Ovary (tissue), 3 donors: ENCODE measurements at regions not wholly inside any gene's neighbourhood (a gene's known extent, or its start where the extent isn't known, plus 50 kb on each side); places are given as distances from the start of the nearest gene placed in this dataset.

Experiments used
- CTCF ChIP-seq, 3 donors: fragments of 450-650 bp in 2 of 3; fragments of 200-600 bp in 1 of 3; IDR thresholded peaks; one replicate each; pipeline versions ENCODE4 v1.5.1 to v1.8.0; 2016 to 2022; ENCODE audit warnings: antibody characterized with exemption in 3 of 3, mild to moderate bottlenecking in 1 of 3
- EP300 ChIP-seq: sonication (generic); formaldehyde crosslinking; IDR thresholded peaks from one replicate; pipeline ENCODE4 v1.6.1; 2017; ENCODE audit warnings: antibody characterized with exemption
- POLR2A ChIP-seq: fragments of 450-650 bp; IDR thresholded peaks from one replicate; pipeline ENCODE4 v1.6.1; 2017; ENCODE audit warnings: antibody characterized with exemption, mild to moderate bottlenecking, moderate library complexity
- donor health status: DM: no; HTN: no; CAD: no.

- TF ChIP-seq CTCF (IDR thresholded peaks at IDR 0.05) (no peak), POLR2A (no peak), EP300 (no peak)
Measured at GRCh38 chr9:38318759-38319495, 73.6 kb upstream of the ALDH1B1 start.
